GM06990 (cell line): ENCODE measurements at regions not wholly inside any gene's neighbourhood (a gene's known extent, or its start where the extent isn't known, plus 50 kb on each side); places are given as distances from the start of the nearest gene placed in this dataset.

ENCODE experiments used
- DNase-seq: peaks from one replicate; pipeline ENCODE4 v3.0.0-alpha.2; 2011; ENCODE audit not compliant: insufficient read length; ENCODE audit errors: extremely low read depth
- H3K27me3 ChIP-seq: replicated peaks from 2 replicates; pipeline ENCODE4 v1.6.0; 2011; ENCODE audit warnings: low read length; ENCODE audit not compliant: control insufficient read depth, insufficient read depth
- H3K36me3 ChIP-seq: 2 replicates; pipeline ENCODE4 v1.5.1; 2011; ENCODE audit warnings: low read length; ENCODE audit not compliant: control insufficient read depth, insufficient read depth
- H3K4me3 ChIP-seq: replicated peaks from 2 replicates; pipeline ENCODE4 v1.5.1; 2011; ENCODE audit warnings: low read depth, mild to moderate bottlenecking, control low read depth, low read length
- TF ChIP-seq, protein P1 (sequence below): IDR thresholded peaks from 2 replicates; pipeline ENCODE4 v1.5.1; 2011; ENCODE audit warnings: low read length, control low read depth, mild to moderate bottlenecking, inconsistent platforms; ENCODE audit not compliant: insufficient read depth, poor library complexity, severe bottlenecking

- H3K4me3 ChIP-seq: no peak overlapping the region
- no peaks in the 10 kb centered on the region; the same call in 1 of the 2 replicates for H3K27me3 ChIP-seq
- no peaks in the 10 kb centered on the region for H3K36me3 ChIP-seq
- TF ChIP-seq, protein P1, sequence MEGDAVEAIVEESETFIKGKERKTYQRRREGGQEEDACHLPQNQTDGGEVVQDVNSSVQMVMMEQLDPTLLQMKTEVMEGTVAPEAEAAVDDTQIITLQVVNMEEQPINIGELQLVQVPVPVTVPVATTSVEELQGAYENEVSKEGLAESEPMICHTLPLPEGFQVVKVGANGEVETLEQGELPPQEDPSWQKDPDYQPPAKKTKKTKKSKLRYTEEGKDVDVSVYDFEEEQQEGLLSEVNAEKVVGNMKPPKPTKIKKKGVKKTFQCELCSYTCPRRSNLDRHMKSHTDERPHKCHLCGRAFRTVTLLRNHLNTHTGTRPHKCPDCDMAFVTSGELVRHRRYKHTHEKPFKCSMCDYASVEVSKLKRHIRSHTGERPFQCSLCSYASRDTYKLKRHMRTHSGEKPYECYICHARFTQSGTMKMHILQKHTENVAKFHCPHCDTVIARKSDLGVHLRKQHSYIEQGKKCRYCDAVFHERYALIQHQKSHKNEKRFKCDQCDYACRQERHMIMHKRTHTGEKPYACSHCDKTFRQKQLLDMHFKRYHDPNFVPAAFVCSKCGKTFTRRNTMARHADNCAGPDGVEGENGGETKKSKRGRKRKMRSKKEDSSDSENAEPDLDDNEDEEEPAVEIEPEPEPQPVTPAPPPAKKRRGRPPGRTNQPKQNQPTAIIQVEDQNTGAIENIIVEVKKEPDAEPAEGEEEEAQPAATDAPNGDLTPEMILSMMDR: no peak
- DNase-seq: no peak
Observed at GRCh38 chr3:41140242-41140641, 59.1 kb upstream of the CTNNB1 start.

DNA sequence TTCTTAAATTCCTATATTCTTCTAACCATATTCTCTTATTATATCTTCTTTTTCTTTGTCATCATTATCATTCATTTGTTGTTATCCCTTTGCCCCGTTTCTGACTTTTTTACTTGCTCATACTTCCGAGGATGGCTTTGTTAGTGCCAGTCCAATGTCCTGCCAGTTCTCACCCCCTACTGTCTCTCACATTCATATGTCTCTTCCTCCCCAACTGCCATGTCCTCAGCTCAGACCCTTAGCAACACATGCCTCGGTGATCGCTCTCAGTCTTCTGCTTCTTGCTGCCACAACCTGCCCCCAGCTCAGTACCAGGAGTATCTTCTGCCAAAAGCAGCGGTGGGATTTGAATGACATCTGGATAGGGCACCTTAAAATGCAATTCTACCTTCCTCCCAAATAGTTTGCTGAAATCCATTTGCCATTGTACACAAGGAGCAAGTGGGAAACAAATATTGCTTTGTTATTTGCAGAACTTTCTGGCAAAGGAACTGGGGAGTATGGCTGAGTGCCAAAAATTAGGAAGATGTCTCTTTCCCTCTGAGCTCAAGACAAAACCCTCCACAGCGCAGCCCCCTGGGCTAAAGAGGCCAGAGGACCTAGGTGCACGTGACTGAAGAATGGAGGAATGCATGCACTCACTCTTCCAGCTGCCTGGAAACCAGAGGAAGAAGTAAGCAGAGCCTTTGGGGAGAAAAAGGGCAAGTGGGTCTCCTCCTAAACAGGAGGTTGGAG, 57.7 kb upstream of the CTNNB1 start:
- Histone ChIP-seq H3K36me3 (no peaks in the 10 kb centered on the region), H3K27me3 (no peaks in the 10 kb centered on the region; the same call in 1 of the 2 replicates), H3K4me3 (no peak overlapping the region)
- TF ChIP-seq, protein P1: no peak
- no peak for DNase-seq

GRCh38 chr3:41143421-41144031, 55.8 kb upstream of the CTNNB1 start:
- DNase-seq: no peak
- Histone ChIP-seq H3K4me3 (no peak overlapping the region), H3K36me3 (no peaks in the 10 kb centered on the region), H3K27me3 (no peaks in the 10 kb centered on the region; the same call in 1 of the 2 replicates)
- TF ChIP-seq, protein P1: no peak

GRCh38 chr3:41144631-41145030, 54.7 kb upstream of the CTNNB1 start:
- Histone ChIP-seq H3K4me3 (no peak overlapping the region), H3K27me3 (no peaks in the 10 kb centered on the region; the same call in 1 of the 2 replicates), H3K36me3 (no peaks in the 10 kb centered on the region)
- no peak for DNase-seq
- TF ChIP-seq, protein P1: no peak

- Histone ChIP-seq H3K4me3 (no peak overlapping the region), H3K27me3 (no peaks in the 10 kb centered on the region), H3K36me3 (no peaks in the 10 kb centered on the region)
- DNase-seq: no peak
- TF ChIP-seq, protein P1: no peak
Observed at GRCh38 chr3:41148478-41148877, 50.8 kb upstream of the CTNNB1 start.

DNA sequence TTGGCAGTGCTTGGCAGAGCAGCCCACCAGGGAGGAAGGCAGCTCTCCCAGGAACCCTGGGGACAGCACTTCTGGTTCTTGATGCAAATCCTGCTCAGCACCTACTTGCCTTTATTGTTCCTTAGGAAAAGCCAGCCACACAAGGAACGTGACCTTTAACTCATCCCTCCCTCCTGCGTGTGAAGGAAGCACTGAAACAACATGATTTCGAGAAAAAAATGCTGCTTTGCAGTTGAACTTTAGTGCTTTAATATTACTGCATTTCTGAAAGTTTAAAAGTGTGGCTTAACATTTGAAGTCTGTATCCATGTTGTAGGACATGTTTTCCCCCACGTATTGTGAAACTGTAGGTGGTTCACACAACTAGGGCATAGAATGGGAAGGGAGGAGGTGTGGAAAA, 50.4 kb upstream of the CTNNB1 start:
- Histone ChIP-seq H3K36me3 (no peaks in the 10 kb centered on the region), H3K4me3 (no peak overlapping the region), H3K27me3 (no peaks in the 10 kb centered on the region)
- DNase-seq: no peak
- TF ChIP-seq, protein P1: no peak
